ENCODE measurements at regions not wholly inside any gene's neighbourhood (a gene's known extent, or its start where the extent isn't known, plus 50 kb on each side); places are given as distances from the start of the nearest gene placed in this dataset.

DNA sequence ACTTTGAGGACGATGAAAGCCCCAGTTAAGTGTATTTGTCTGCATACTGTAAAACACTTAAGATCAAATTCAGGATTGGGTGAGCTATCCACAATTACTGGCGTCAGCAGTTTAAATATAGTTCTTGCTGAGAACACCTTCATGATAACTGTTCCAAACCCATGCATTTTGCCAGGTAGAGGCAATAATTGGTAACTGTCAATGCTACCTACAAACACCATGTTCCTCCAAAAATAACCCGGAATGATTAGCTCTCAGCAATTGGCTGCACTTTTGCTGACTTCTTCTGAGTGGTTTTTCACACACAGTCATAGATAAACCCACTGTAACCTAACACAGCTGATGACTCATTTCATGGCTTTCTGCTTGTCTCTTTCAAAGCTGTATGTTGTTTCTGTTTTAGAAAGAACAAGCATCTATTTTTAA is 1358.6 kb upstream of the GJE1 start:
- TF ChIP-seq, protein P1, sequence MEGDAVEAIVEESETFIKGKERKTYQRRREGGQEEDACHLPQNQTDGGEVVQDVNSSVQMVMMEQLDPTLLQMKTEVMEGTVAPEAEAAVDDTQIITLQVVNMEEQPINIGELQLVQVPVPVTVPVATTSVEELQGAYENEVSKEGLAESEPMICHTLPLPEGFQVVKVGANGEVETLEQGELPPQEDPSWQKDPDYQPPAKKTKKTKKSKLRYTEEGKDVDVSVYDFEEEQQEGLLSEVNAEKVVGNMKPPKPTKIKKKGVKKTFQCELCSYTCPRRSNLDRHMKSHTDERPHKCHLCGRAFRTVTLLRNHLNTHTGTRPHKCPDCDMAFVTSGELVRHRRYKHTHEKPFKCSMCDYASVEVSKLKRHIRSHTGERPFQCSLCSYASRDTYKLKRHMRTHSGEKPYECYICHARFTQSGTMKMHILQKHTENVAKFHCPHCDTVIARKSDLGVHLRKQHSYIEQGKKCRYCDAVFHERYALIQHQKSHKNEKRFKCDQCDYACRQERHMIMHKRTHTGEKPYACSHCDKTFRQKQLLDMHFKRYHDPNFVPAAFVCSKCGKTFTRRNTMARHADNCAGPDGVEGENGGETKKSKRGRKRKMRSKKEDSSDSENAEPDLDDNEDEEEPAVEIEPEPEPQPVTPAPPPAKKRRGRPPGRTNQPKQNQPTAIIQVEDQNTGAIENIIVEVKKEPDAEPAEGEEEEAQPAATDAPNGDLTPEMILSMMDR (IDR thresholded peaks at IDR 0.05; ENCODE audit: insufficient read depth, low read depth, low read length, missing control alignments) = no peak
- H3K4me3 ChIP-seq (ENCODE audit: low read length) = no peak overlapping the region
- DNase-seq (ENCODE audit: low read depth) = peak; percentile 79

DNA sequence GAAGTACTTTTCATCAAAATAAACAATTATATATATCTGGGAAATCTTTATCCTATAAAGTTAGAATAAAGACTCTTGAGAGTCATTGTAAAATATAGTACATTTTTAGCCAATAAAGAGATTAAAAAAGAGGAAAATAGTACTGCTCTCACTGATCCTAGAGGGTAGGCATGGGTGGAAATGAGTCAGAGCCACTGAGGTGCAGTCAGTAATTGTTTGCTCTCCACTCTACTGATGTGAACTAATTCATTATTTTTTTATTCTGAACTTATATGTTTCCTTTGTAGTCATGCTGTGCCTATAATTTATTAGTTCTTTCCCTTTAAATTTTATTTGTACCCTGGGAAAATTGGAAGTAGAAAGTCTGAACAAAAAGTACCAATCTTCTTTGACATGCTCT is 1359.4 kb upstream of the GJE1 start:
- TF ChIP-seq, protein P1 (IDR thresholded peaks at IDR 0.05; ENCODE audit: insufficient read depth, low read depth, low read length, missing control alignments) = no peak
- peak; percentile 52 for DNase-seq (ENCODE audit: low read depth)
- H3K4me3 ChIP-seq (ENCODE audit: low read length) = no peak overlapping the region

DNA sequence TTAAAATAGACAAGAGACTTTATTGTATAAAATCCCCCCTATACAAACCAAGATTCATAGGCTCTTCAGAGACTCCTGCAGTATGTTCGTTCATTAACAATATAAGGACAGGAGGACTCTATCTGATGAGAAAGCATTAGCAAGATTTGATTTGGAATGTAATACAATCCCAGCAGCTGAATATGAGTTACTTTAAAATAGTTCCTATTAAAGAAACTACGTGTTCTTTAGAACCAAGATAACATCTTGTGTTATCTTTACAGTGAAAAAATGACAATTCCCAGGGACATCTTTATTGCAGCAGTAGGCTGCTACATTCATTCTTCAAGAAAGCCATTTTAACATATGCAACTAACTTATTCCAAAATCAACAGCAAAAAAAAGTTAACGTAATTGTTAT is 1360.1 kb upstream of the GJE1 start:
- no peak for DNase-seq (ENCODE audit: low read depth)
- TF ChIP-seq, protein P1 (IDR thresholded peaks at IDR 0.05; ENCODE audit: insufficient read depth, low read depth, low read length, missing control alignments) = no peak

DNA sequence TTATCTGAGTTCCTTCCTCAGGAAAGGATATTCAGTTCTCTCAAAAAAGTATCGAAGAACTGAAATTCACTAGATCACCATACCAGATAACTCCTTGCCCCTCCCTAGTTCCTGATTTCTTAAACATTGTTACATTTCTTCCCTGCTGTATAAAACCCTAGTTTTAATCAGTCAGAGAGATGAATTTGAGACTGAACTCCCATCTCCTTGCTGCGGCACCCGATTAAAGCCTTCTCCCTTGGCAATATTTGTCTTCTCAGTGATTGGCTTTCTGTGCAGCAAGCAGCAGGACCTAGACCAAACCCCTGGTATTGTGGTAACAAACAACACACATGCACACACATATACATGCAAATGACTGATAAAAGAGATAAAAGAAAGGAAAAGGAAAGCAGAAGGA is 1364.6 kb upstream of the GJE1 start:
- H3K4me3 ChIP-seq (ENCODE audit: low read length) = no peak overlapping the region
- no peak for DNase-seq (ENCODE audit: low read depth)
- TF ChIP-seq, protein P1 (IDR thresholded peaks at IDR 0.05; ENCODE audit: insufficient read depth, low read depth, low read length, missing control alignments) = no peak

More for the DNA sequence above, 1360.1 kb upstream of the GJE1 start:
- H3K4me3 ChIP-seq (ENCODE audit: low read length) = no peak overlapping the region

DNA sequence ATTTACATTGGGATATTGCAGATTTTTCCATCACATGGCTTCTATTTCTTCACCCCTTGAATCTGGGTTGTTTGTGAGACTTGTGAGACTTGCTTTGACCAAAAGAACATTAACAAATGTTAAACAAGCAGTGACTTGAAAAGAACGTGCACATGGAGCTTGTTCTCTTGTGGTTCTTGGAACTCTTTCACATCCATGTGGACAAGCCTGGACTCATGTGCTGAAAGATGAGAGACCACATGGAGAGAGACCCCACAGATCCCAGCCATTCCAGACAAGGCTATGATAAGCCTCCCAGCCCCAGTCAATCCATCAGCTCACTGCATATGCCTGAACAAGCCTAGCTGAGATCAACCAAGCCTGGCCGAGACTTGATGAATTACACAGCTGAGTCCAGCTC is 1365.7 kb upstream of the GJE1 start:
- DNase-seq (ENCODE audit: low read depth) = peak; percentile 56
- H3K4me3 ChIP-seq (ENCODE audit: low read length) = no peak overlapping the region
- TF ChIP-seq, protein P1 (IDR thresholded peaks at IDR 0.05; ENCODE audit: insufficient read depth, low read depth, low read length, missing control alignments) = no peak

DNA sequence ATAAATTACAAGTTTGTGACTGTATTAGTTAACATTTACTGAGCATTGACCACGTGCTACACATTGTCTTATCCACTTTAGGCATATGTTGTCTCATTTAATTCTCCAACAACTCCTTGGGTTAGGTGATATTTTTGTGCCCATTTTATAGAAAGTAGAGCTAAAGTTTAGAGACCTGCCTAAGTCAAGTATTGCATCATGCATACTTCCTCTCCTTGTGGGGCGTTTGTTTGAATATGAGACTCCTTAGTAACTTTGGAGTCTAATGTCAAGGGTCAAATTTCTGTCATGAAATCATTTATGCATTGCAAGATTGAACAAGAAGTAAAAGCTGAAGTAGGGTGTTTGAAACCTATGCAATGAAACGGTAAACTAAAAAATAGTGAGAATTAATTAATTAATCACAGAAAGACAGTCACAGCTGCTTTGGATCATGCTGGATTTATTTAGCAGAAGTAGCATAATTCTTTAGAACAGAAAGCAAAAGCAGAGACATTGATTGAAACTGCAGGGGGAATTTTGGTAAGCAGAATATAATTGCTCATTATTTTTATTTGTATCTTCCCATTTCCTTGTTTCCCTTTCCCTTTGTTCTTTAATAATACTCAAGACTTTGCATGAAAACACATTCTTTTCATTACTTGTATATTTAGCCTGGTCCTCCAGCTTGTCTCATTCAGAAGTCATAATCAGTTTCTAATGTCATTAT is 1374.4 kb upstream of the GJE1 start:
- DNase-seq (ENCODE audit: low read depth) = peak; percentile 16
- TF ChIP-seq, protein P1 (IDR thresholded peaks at IDR 0.05; ENCODE audit: insufficient read depth, low read depth, low read length, missing control alignments) = no peak
- no peak overlapping the region for H3K4me3 ChIP-seq (ENCODE audit: low read length)

DNA sequence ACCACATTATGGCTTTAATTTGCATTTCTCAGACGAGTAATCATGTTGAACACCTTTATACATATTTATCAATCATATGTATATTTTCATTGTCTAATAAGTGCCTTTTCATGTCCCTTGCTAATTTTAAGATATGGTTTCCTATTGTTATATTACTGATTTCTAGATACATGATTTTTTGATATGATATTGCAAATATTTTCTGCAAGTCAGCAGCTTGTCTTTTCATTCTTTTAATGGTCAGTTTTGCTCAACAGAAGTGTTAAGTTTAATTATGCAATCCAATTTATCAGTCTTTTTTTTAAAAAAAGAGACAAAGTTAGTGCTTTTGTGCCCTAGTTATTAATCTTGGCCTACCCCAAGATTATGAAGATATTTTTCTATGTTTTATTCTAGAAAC is 1377.8 kb upstream of the CITED2 start:
- TF ChIP-seq, protein P1 (IDR thresholded peaks at IDR 0.05; ENCODE audit: insufficient read depth, low read depth, low read length, missing control alignments) = no peak
- DNase-seq (ENCODE audit: low read depth) = no peak
- H3K4me3 ChIP-seq (ENCODE audit: low read length) = no peak overlapping the region

Data from epithelial cell of esophagus (primary cell).